ENCODE measurements at regions not wholly inside any gene's neighbourhood (a gene's known extent, or its start where the extent isn't known, plus 50 kb on each side); places are given as distances from the start of the nearest gene placed in this dataset.

GRCh38 chr4:175341203-175341755 is 423.1 kb downstream of the ADAM29 start:
- Histone ChIP-seq H3K27me3 (replicated peaks; ENCODE audit: insufficient read depth, low read depth, low read length, poor library complexity) (no peaks in the 10 kb centered on the region), H3K27ac (ENCODE audit: low read depth, low read length, poor library complexity, severe bottlenecking) (no peak overlapping the region), H3K4me1 (ENCODE audit: insufficient read depth, low read length, poor library complexity, severe bottlenecking) (no peaks in the 10 kb centered on the region), H3K4me3 (ENCODE audit: low read depth, low read length, poor library complexity, severe bottlenecking) (no peak overlapping the region), H3K9me3 (ENCODE audit: low read depth, low read length, poor library complexity, severe bottlenecking) (no peaks in the 10 kb centered on the region), H3K36me3 (ENCODE audit: insufficient read depth, low read length, poor library complexity, severe bottlenecking) (no peaks in the 10 kb centered on the region)
- BruUV-seq (replicated peaks) = no TSS peak
- POLR2A ChIA-PET (ENCODE audit: low non-redundant PET) = no interaction called here
- TF ChIP-seq EZH2 (IDR thresholded peaks at IDR 0.05; ENCODE audit: borderline replicate concordance, low read depth, low read length, poor library complexity, severe bottlenecking) (no peak), CTCF (conservative IDR thresholded peaks at IDR 0.05; ENCODE audit: low read depth, low read length) (no peak)
- CTCF ChIA-PET = no interaction called here
- DNase-seq (ENCODE audit: low spot score) = no peak
- intact Hi-C loops (cut with micrococcal nuclease; ENCODE audit: unreplicated experiment) = no loop called here

GRCh38 chr4:175346376-175346775 is 428.2 kb downstream of the ADAM29 start:
- intact Hi-C loops (cut with micrococcal nuclease; ENCODE audit: unreplicated experiment) = no loop called here
- Histone ChIP-seq H3K4me3 (ENCODE audit: low read depth, low read length, poor library complexity, severe bottlenecking) (no peak overlapping the region), H3K4me1 (ENCODE audit: insufficient read depth, low read length, poor library complexity, severe bottlenecking) (no peaks in the 10 kb centered on the region), H3K27me3 (replicated peaks; ENCODE audit: insufficient read depth, low read depth, low read length, poor library complexity) (no peaks in the 10 kb centered on the region), H3K36me3 (ENCODE audit: insufficient read depth, low read length, poor library complexity, severe bottlenecking) (no peaks in the 10 kb centered on the region), H3K9me3 (ENCODE audit: low read depth, low read length, poor library complexity, severe bottlenecking) (no peaks in the 10 kb centered on the region), H3K27ac (ENCODE audit: low read depth, low read length, poor library complexity, severe bottlenecking) (no peak overlapping the region)
- DNase-seq (ENCODE audit: low spot score) = no peak
- POLR2A ChIA-PET (ENCODE audit: low non-redundant PET) = no interaction called here
- no peak for TF ChIP-seq EZH2 (IDR thresholded peaks at IDR 0.05; ENCODE audit: borderline replicate concordance, low read depth, low read length, poor library complexity, severe bottlenecking)
- no peak for TF ChIP-seq CTCF (conservative IDR thresholded peaks at IDR 0.05; ENCODE audit: low read depth, low read length)
- BruUV-seq (replicated peaks) = no TSS peak
- CTCF ChIA-PET = no interaction called here

- H3K27ac ChIP-seq (ENCODE audit: low read depth, low read length, poor library complexity, severe bottlenecking) = no peak overlapping the region
- no TSS peak for BruUV-seq (replicated peaks)
- H3K36me3 ChIP-seq (ENCODE audit: insufficient read depth, low read length, poor library complexity, severe bottlenecking) = no peaks in the 10 kb centered on the region
- CTCF ChIA-PET = no interaction called here
- intact Hi-C loops (cut with micrococcal nuclease; ENCODE audit: unreplicated experiment) = no loop called here
- no peak overlapping the region for H3K4me3 ChIP-seq (ENCODE audit: low read depth, low read length, poor library complexity, severe bottlenecking)
- H3K27me3 ChIP-seq (replicated peaks; ENCODE audit: insufficient read depth, low read depth, low read length, poor library complexity) = no peaks in the 10 kb centered on the region
- H3K4me1 ChIP-seq (ENCODE audit: insufficient read depth, low read length, poor library complexity, severe bottlenecking) = no peaks in the 10 kb centered on the region
- no peaks in the 10 kb centered on the region for H3K9me3 ChIP-seq (ENCODE audit: low read depth, low read length, poor library complexity, severe bottlenecking)
- POLR2A ChIA-PET (ENCODE audit: low non-redundant PET) = no interaction called here
- DNase-seq (ENCODE audit: low spot score) = no peak
- no peak for TF ChIP-seq EZH2 (IDR thresholded peaks at IDR 0.05; ENCODE audit: borderline replicate concordance, low read depth, low read length, poor library complexity, severe bottlenecking)
- no peak for TF ChIP-seq CTCF (conservative IDR thresholded peaks at IDR 0.05; ENCODE audit: low read depth, low read length)
Measured at GRCh38 chr4:175350246-175350645, 432.1 kb downstream of the ADAM29 start.
